ENCODE measurements at regions not wholly inside any gene's neighbourhood (a gene's known extent, or its start where the extent isn't known, plus 50 kb on each side); places are given as distances from the start of the nearest gene placed in this dataset.

DNA sequence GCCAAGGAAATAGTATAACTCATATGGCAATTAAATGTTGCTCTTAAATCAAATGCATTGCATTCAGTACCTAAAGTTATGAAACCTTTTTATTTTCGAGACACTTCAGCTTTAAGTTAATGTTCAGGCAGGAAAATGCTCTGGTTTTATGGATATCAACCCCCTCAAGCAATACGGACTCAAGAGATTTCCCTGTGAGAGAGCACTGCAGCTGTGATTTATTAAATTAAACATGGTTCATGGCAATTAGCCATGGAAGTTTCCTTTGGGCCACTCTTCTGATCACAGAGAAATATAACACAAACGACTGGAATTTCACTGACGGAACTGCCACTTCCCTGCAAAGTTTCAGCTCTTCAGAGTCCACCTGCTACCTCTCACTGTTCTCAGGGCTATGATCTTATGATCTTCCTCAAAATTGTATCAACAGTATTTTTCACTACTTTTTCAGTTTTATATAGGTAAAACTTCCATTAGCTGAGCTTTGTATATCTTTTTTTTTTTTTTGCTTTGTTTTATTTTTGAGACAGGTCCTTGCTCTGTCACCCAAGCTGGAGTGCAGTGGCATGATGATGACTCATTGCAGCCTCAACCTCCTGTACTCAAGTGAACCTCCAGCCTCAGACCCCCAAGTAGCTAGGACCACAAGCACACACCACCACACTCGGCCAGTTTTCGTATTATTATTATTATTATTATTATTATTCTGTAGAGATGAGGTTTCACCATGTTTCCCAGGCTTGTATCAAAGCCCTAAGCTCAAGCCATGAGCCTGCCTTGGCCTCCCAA lies 923.1 kb upstream of the TMPRSS15 start:
- no peak for TF ChIP-seq EZH2 (IDR thresholded peaks at IDR 0.05; ENCODE audit: insufficient read depth, low read length)
- no peak for TF ChIP-seq CTCF (IDR thresholded peaks at IDR 0.05; ENCODE audit: insufficient read depth, low read depth, low read length)

Data from astrocyte (in vitro differentiated cells and primary cell).